Psoas muscle (tissue), 7 donors: ENCODE measurements at regions not wholly inside any gene's neighbourhood (a gene's known extent, or its start where the extent isn't known, plus 50 kb on each side); places are given as distances from the start of the nearest gene placed in this dataset.

Experiments
- ATAC-seq, 4 donors: fragments of 200-7000 bp; cut with Tn5 transposase; one replicate each; pipeline ENCODE4 v1.9.1; 2020; ENCODE audit warnings: moderate library complexity in 3 of 4, mild to moderate bottlenecking in 2 of 4
- DNase-seq, 2 donors: peaks; one replicate each; pipeline ENCODE4 v3.0.0-alpha.2; 2020
- H3K27ac ChIP-seq: fragments of 200-600 bp; one replicate; pipeline ENCODE4 v1.8.0; 2022
- H3K27me3 ChIP-seq, 3 donors: fragments of 200-600 bp in 1 of 3; one replicate each; pipeline versions ENCODE4 v1.6.1 to v1.8.0; 2013 to 2022; ENCODE audit warnings: low read length in 2 of 3, mild to moderate bottlenecking in 2 of 3, moderate library complexity in 1 of 3; ENCODE audit not compliant: insufficient read depth in 3 of 3
- H3K36me3 ChIP-seq, 2 donors: fragments of 200-600 bp in 1 of 2; one replicate each; pipeline versions ENCODE4 v1.6.1 to v1.8.0; 2013 to 2022; ENCODE audit warnings: low read depth in 1 of 2, mild to moderate bottlenecking in 1 of 2, moderate library complexity in 1 of 2; ENCODE audit not compliant: insufficient read depth in 1 of 2
- H3K4me1 ChIP-seq: fragments of 200-600 bp; one replicate; pipeline ENCODE4 v1.8.0; 2022
- H3K4me3 ChIP-seq: fragments of 200-600 bp; one replicate; pipeline ENCODE4 v1.8.0; 2022; ENCODE audit warnings: mild to moderate bottlenecking
- H3K9me3 ChIP-seq: fragments of 200-600 bp; one replicate; pipeline ENCODE4 v1.8.0; 2022
- CTCF ChIP-seq: fragments of 200-600 bp; IDR thresholded peaks from one replicate; pipeline ENCODE4 v1.8.0; 2022; ENCODE audit warnings: antibody characterized with exemption
- WGBS, 3 donors: extraction: QIAGEN DNeasy Blood & Tissue Kit; methylation state at CpG; one replicate each; pipeline versions ENCODE4 v1.1.6 to v1.1.7; 2013; 5-methylcytosine and 5-hydroxymethylcytosine counted together
- intact Hi-C, 2 donors: fragments of 100-400 bp; cut with DNase I; formaldehyde crosslinking; loops; one replicate each; pipeline versions ENCODE4 v1.11.0 to v1.14.2; 2022
- donor health status: healthy with polysubstance abuse.
- donor health status: DM: no; HTN: no; CAD: no; lungs with moderate emphysema.
- donor health status: Bipolar disorder and iron deficiency.
- donor health status: healthy.
- donor health status: DM: yes; HTN: yes; CAD: no.
- donor health status: DM: no; HTN: no; CAD: no.
- donor health status: DM: yes; HTN: yes; CAD: no.

DNA sequence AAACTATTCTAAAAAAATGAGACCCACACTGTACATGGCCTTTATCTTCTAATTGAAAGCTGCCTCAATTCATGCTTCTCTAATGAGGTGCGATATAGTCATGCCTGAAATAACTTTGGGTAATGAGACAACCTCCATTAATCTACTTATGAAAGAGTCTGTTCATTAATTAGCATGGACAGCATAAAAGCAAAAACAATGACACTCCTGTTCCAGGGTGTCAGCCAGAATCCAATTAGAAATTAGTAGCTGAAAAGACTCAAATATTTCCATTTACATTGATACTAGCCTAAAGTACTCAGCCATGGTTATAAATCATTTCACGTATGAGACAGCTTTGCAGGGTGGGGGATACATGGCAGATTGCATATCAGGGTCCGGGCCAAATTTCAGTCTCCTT lies 288.7 kb downstream of the AKAIN1 start:
- H3K4me3 ChIP-seq = no peak overlapping the region
- H3K27me3 ChIP-seq = no peaks in the 10 kb centered on the region
- no peaks in the 10 kb centered on the region for H3K9me3 ChIP-seq
- H3K27ac ChIP-seq = no peak overlapping the region
- TF ChIP-seq CTCF = no peak
- WGBS, 3 donors = 36 to 48% (median 43%) methylated on average over 3 of the region's 3 CpGs
- no peak for ATAC-seq
- intact Hi-C loops = no loop called here
- no peaks in the 10 kb centered on the region for H3K36me3 ChIP-seq
- no peak for DNase-seq
- H3K4me1 ChIP-seq = no peaks in the 10 kb centered on the region

DNA sequence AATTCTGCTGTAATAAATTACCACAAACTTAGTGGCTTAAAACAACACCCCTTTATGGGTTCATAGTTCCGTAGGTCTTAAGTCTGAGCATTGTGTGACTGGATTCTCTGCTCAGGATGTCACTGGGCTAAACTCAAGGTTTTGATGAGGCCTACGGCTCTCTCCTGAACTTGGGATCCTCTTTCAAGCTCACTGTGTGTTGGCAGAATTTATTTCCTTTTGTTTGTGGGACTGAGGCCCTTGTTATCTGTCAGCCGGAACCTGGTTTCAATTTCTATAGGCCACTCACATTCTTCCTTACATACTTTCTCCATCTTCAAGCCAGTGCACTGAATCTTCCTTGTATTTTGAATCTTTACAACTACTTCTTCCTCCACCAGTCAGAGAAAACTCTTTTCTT lies 290.2 kb downstream of the AKAIN1 start:
- Histone ChIP-seq H3K27me3 (no peaks in the 10 kb centered on the region), H3K9me3 (no peaks in the 10 kb centered on the region), H3K4me1 (no peaks in the 10 kb centered on the region), H3K36me3 (no peaks in the 10 kb centered on the region), H3K4me3 (no peak overlapping the region), H3K27ac (no peak overlapping the region)
- WGBS, 3 donors = 56 to 64% (median 62%) methylated on average over 3 of the region's 3 CpGs
- DNase-seq (no peak), ATAC-seq (no peak)
- TF ChIP-seq CTCF = no peak
- intact Hi-C loops = no loop called here

DNA sequence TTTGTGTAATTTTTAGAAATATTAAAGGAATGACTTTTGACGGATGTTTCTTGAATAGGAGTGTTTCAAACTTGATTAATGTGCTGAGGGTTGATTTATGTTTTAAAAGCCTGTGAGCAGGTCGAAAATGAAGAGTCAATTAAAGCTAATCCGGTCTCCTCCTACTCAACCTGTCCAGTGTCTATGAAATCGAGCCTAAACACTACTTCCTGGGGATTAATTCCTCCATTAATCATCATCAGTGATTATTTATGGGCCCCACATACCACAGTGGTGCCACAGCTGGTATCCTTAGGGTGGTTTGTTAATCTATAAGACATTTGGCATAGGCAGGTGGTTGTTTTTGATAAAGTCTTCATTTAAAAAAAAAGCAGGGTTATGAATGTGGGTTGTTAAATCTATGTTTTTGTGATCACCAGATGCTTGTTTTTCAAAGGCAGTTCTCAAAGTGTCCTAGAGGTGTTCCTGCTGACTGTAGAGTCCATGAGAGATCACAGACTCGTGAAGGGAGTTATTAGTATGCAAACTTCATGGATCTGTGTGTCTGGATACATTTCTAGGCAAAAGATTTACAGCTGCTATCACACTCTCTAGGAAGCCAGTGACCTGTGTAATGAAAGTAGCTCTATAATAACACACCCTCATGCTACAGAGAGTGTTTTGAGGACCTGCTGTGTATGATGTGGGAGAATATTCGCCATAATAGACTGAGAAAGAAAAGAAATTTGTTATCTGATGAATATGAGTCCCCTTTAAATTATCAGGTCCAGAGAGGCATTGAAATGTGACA lies 308.6 kb downstream of the AKAIN1 start:
- Histone ChIP-seq H3K4me1 (no peaks in the 10 kb centered on the region), H3K9me3 (peaks cover 9% of the 10 kb centered on the region), H3K4me3 (no peak overlapping the region), H3K36me3 (no peaks in the 10 kb centered on the region), H3K27me3 (no peaks in the 10 kb centered on the region), H3K27ac (no peak overlapping the region)
- no peak for ATAC-seq
- no peak for DNase-seq
- intact Hi-C loops = no loop called here
- no peak for TF ChIP-seq CTCF
- WGBS, 3 donors = 16 to 26% (median 20%) methylated on average over 6 of the region's 6 CpGs

DNA sequence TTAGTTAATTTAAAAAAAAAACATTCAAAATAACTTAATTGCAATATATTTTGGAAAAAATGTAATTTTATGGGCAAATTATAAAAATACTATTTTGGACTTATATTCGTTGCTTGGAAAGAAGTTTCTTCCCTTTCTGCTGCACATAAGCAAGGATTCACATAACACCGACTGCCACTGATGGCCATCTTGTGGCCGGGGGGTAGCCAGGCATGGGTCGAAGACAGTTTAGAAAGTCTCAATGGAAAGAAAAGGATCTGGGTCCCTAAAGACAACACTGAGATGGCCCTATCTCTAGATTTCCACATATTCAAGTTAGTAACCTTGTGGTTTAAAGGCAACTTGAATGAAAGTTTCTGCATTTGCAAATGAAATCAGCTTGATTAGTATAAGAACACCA lies 318.6 kb downstream of the AKAIN1 start:
- H3K27ac ChIP-seq = no peak overlapping the region
- TF ChIP-seq CTCF = no peak
- no peak for ATAC-seq

DNA sequence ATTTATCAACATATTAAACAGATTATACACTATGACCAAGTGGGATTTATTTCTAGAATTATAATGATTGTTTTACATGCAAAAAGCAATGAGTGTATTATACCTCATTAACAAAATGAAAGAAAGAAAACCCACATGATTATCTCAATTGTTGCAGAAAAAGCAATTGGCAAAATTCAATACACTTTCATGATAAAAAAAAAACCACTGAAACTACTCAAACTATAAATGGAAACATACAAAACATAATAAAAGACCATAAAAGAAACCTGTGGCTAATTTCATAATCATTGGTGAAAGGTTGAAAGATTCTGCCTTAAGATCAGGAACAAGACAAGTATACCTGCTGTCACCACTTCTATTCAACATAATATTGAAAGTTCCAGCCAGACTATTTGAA lies 325.9 kb downstream of the AKAIN1 start:
- H3K27me3 ChIP-seq = no peaks in the 10 kb centered on the region
- no peaks in the 10 kb centered on the region for H3K4me1 ChIP-seq
- H3K9me3 ChIP-seq = peaks cover 3% of the 10 kb centered on the region
- ATAC-seq (no peak), DNase-seq (no peak)
- H3K4me3 ChIP-seq = no peak overlapping the region
- intact Hi-C loops = no loop called here
- no peaks in the 10 kb centered on the region for H3K36me3 ChIP-seq
- TF ChIP-seq CTCF = no peak
- H3K27ac ChIP-seq = no peak overlapping the region

More for the DNA sequence above, 318.6 kb downstream of the AKAIN1 start:
- no peaks in the 10 kb centered on the region for H3K4me1 ChIP-seq
- no peaks in the 10 kb centered on the region for H3K9me3 ChIP-seq
- intact Hi-C loops = no loop called here
- 71 to 81% (median 73%) methylated on average over 4 of the region's 4 CpGs for WGBS, 3 donors
- H3K4me3 ChIP-seq = no peak overlapping the region
- no peaks in the 10 kb centered on the region for H3K27me3 ChIP-seq
- DNase-seq = no peak
- no peaks in the 10 kb centered on the region for H3K36me3 ChIP-seq
